ENCODE measurements at regions not wholly inside any gene's neighbourhood (a gene's known extent, or its start where the extent isn't known, plus 50 kb on each side); places are given as distances from the start of the nearest gene placed in this dataset.

DNA sequence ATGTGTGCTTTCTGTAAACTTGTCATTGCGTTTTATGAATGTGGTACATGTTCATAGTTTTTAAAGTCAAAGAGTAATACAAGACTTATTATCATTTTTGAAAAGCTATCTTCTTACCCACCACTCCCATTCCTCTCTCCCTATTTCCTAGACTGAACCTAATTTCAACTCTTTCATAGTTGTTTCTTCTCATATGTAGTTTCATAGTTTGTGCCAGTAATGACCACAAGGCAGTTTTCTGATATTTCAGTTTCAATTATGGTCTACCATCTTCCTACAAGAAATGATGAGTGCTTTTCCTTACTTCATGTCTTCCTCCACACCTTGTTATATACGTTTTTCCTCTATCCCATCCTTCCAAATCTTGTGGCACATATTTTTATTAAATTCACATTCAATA, 445.0 kb upstream of the GOLIM4 start:
- H3K4me3 Mint-ChIP-seq: no peak overlapping the region
- no peaks in the 10 kb centered on the region for H3K4me1 Mint-ChIP-seq (ENCODE audit: low read depth)
- H3K27me3 Mint-ChIP-seq (ENCODE audit: low read depth): no peaks in the 10 kb centered on the region
- H3K27ac Mint-ChIP-seq: no peak overlapping the region
- no peaks in the 10 kb centered on the region for H3K9me3 Mint-ChIP-seq
- no peaks in the 10 kb centered on the region for H3K36me3 Mint-ChIP-seq (ENCODE audit: low read depth)

DNA sequence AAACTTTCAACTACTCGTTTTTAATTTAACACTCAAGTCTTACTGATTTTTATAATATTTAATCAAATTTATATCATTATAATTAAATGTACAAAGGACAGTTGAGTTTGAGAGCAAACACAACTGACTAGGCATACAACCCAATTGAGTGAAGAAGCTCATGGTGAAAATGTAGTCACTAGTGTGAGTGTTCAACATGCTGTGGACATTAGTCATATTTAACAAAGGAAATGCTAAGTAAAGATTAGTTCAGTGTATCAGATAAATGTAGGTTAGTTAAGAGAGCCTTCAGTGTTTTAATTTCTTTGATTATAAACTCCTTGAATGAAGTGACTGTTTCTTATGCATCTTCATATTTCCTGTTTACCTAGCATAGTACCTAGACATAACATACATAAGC, 444.2 kb upstream of the GOLIM4 start:
- Mint-ChIP-seq H3K27me3 (ENCODE audit: low read depth) (no peaks in the 10 kb centered on the region), H3K4me1 (ENCODE audit: low read depth) (no peaks in the 10 kb centered on the region), H3K27ac (no peak overlapping the region), H3K9me3 (no peaks in the 10 kb centered on the region), H3K4me3 (no peak overlapping the region), H3K36me3 (ENCODE audit: low read depth) (no peaks in the 10 kb centered on the region)

DNA sequence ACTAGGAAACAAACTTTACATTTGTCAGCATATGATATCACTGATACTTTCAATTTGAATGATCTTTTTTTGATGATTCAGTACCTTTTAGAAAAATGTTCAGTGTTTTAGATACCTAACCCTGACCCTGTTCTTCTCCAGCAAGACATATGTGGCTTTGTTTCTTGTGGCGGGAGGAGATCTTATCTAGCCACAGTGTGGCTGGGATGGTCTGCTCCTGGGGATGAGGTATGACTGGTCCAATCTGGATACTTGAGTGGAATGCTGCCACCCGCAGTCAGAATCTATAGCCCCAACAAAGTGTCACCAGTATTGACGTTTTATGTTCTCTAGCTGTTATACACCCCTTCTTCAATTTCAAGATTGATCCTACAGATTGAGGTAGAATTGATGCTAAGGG, 439.0 kb upstream of the GOLIM4 start:
- Mint-ChIP-seq H3K27ac (no peak overlapping the region), H3K27me3 (ENCODE audit: low read depth) (no peaks in the 10 kb centered on the region), H3K36me3 (ENCODE audit: low read depth) (no peaks in the 10 kb centered on the region), H3K4me1 (ENCODE audit: low read depth) (no peaks in the 10 kb centered on the region), H3K9me3 (no peaks in the 10 kb centered on the region), H3K4me3 (no peak overlapping the region)

DNA sequence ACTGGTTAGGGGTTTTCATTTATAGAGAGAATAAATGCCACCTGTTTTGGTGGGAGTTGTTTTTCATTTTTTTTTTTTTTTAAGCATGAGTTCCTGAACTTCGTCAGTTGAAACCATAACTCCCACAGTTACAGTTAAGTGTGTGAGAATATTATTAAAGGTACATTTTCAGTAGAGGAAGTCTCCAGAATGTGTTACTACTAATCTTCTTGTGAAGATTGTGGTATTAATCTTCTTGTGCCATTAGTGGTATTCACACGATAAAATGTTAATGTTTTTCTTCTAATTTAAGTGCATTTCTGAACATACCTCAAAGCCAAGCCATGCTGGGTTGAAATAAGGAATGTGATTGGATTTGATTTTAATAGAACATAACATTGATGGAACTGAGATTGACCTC, 437.9 kb upstream of the GOLIM4 start:
- H3K9me3 Mint-ChIP-seq: no peaks in the 10 kb centered on the region
- no peaks in the 10 kb centered on the region for H3K4me1 Mint-ChIP-seq (ENCODE audit: low read depth)
- H3K27me3 Mint-ChIP-seq (ENCODE audit: low read depth): no peaks in the 10 kb centered on the region
- H3K36me3 Mint-ChIP-seq (ENCODE audit: low read depth): no peaks in the 10 kb centered on the region
- H3K4me3 Mint-ChIP-seq: no peak overlapping the region
- no peak overlapping the region for H3K27ac Mint-ChIP-seq

DNA sequence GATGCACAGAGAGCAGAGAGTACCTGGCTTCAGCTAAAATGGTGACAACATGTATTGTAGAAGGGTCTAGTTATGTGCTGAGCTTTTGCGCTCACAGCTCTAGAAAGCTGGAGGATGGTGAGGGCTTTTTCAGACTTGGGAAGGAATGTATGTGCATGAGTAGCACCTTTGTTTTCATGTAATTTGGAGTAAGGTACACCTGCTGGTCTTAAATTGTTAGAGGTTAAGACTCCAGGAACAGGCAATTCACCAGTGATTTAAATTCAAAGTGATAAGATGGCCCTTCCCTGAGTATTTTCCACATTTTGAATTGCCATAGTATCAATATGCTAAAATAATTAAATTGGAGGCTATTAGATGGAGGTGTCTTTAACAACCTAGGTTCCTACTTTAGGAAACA, 436.4 kb upstream of the GOLIM4 start:
- no peak overlapping the region for H3K27ac Mint-ChIP-seq
- no peak overlapping the region for H3K4me3 Mint-ChIP-seq
- no peaks in the 10 kb centered on the region for H3K36me3 Mint-ChIP-seq (ENCODE audit: low read depth)
- no peaks in the 10 kb centered on the region for H3K9me3 Mint-ChIP-seq
- H3K27me3 Mint-ChIP-seq (ENCODE audit: low read depth): no peaks in the 10 kb centered on the region
- no peaks in the 10 kb centered on the region for H3K4me1 Mint-ChIP-seq (ENCODE audit: low read depth)

DNA sequence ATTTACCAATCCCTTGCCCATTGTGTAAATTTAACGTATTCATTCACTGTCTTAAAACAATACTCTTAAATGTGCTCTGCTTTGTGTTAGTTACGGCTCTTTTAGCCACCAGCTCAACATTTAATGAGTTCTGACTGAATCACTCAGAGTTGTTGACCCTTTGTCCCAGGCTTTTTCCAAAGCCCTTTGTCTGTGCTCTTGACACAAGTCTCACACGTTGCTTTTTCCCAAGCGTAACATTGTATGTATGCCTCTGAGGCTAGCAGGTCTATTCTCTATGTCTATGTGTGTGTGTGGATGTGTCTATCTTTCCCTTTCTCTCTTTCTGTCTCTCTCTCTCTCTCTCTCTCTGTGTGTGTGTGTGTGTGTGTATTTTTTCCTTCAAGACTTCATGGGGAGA, 435.4 kb upstream of the GOLIM4 start:
- Mint-ChIP-seq H3K27me3 (ENCODE audit: low read depth) (no peaks in the 10 kb centered on the region), H3K36me3 (ENCODE audit: low read depth) (no peaks in the 10 kb centered on the region), H3K27ac (no peak overlapping the region), H3K4me3 (no peak overlapping the region), H3K9me3 (no peaks in the 10 kb centered on the region), H3K4me1 (ENCODE audit: low read depth) (no peaks in the 10 kb centered on the region)

DNA sequence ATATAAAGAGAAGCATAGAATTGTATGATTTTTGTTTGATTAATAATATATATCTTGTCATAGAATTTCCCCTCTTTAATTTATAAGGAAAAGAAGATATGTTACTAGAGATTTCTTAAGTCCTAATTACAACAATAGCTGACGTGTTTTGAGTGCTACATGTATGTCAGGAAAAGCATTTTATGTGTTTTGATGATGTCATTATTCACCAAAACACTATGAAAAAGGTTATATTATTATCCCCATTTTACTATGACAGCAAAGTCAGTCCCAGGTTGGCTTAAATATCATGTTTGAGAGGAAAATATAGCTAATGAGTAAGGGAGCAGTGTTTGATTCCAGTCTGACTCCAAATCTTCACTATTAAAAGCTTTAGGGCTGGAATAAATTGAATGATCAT, 428.4 kb upstream of the GOLIM4 start:
- no peaks in the 10 kb centered on the region for H3K4me1 Mint-ChIP-seq (ENCODE audit: low read depth)
- no peak overlapping the region for H3K4me3 Mint-ChIP-seq
- H3K27ac Mint-ChIP-seq: no peak overlapping the region
- no peaks in the 10 kb centered on the region for H3K36me3 Mint-ChIP-seq (ENCODE audit: low read depth)
- H3K9me3 Mint-ChIP-seq: no peaks in the 10 kb centered on the region
- no peaks in the 10 kb centered on the region for H3K27me3 Mint-ChIP-seq (ENCODE audit: low read depth)

DNA sequence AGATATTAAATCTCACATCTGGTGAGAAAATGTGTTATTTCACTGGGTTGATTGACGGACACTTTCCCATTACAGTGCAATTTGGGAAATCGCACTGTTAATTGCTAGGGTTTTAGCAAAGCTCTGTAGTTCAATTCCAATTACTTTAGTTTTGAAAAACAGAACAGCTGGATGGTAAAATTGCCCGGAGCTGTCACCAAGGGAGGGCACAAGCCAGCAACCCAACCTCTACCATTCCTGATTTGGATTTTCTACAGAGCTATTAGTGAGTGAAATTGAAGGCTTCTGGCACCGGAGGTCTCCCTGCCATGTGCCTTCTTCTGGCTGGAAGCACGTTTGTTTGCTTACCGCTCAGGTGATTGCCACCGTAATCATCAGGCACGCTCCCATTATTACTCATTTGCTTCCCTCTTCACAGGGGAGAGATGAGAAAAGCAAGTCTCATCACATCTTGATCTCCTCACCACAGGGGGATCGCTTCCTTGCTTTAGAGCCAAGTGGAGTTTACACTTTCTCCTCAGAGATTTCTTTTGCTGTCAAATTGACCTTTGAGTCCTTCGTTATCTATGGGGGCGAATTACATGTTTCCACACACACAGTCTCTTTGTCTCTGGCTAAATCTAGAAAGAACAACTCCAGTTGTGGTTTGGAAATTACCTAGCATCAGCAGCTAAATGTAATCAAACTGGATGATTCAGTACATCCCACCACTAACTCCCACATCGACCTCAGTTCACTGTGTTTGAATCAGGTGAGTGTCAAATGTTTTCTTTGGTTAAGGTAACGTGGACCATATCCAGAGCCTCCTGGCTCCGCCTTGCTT, 421.7 kb upstream of the GOLIM4 start:
- H3K36me3 Mint-ChIP-seq (ENCODE audit: low read depth): no peaks in the 10 kb centered on the region
- no peaks in the 10 kb centered on the region for H3K27me3 Mint-ChIP-seq (ENCODE audit: low read depth)
- no peak overlapping the region for H3K4me3 Mint-ChIP-seq
- H3K27ac Mint-ChIP-seq: no peak overlapping the region
- H3K9me3 Mint-ChIP-seq: no peaks in the 10 kb centered on the region
- H3K4me1 Mint-ChIP-seq (ENCODE audit: low read depth): no peaks in the 10 kb centered on the region

DNA sequence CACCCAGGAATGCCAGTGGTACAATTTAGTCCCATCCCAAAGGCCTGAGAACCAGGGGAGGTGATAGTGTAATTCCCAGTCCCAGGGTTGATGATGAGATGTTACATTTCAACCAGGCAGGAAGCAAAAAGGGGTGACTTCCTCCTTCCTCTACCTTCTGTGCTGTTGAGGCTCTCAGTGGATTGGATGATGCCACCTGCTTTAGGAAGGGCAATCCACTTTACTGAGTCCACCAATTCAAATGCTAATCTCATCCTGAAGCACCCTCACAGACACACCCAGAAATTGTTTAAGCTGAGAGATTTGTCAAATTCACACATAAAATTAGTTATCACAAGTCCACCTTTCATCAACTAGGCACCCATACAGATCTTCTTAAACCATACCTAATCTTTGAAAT, 418.5 kb upstream of the GOLIM4 start:
- Mint-ChIP-seq H3K27ac (no peak overlapping the region), H3K36me3 (ENCODE audit: low read depth) (no peaks in the 10 kb centered on the region), H3K4me1 (ENCODE audit: low read depth) (no peaks in the 10 kb centered on the region), H3K27me3 (ENCODE audit: low read depth) (no peaks in the 10 kb centered on the region), H3K4me3 (no peak overlapping the region), H3K9me3 (no peaks in the 10 kb centered on the region)

DNA sequence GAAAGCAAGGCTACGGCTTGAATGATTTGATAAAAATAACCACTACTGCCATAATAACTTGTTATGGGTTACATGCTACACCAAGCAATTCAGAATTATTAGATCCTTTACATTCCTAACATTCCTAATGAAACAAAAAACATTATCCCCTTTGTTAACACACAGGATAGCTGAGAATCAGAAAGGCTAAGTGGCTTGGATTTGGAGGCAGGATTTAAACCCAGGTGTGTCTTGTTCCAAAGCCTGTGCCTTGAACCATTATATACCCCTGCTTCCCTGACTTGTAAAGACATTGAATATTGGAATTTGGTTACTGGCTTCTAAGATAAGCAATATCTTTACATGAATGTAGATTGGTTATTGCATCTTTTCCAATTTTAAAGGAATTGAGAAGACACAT, 417.1 kb upstream of the GOLIM4 start:
- no peaks in the 10 kb centered on the region for H3K9me3 Mint-ChIP-seq
- H3K36me3 Mint-ChIP-seq (ENCODE audit: low read depth): no peaks in the 10 kb centered on the region
- no peaks in the 10 kb centered on the region for H3K27me3 Mint-ChIP-seq (ENCODE audit: low read depth)
- H3K4me1 Mint-ChIP-seq (ENCODE audit: low read depth): no peaks in the 10 kb centered on the region
- no peak overlapping the region for H3K27ac Mint-ChIP-seq
- no peak overlapping the region for H3K4me3 Mint-ChIP-seq

DNA sequence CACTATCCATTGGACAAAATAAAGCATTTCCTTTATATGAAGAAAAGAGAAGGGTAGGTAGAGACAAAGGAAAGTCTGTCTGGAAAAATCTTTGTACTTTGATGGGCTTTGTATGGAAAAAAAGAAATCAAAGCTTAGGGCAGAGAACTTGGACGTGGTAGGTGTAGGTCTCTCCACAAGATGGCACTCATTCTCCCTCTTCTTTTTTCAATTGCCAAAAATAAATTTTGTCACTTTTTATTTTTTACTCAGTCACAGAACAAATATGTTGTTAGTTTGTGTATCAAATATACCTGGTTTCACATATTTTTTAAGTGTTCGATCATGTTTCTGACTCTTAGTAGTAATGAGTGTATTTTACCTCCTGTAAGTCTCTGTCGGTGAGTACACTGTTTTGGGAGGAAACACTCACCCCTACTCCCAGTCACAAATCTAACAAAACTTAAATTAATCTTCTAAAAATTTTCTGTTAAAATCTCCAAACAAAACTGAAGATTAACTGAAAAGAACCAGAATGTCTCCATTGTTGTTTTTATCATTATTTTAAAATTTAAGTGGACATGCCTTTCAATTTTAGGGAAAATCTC, 415.8 kb upstream of the GOLIM4 start:
- Mint-ChIP-seq H3K4me1 (ENCODE audit: low read depth) (no peaks in the 10 kb centered on the region), H3K9me3 (no peaks in the 10 kb centered on the region), H3K27me3 (ENCODE audit: low read depth) (no peaks in the 10 kb centered on the region), H3K36me3 (ENCODE audit: low read depth) (no peaks in the 10 kb centered on the region), H3K27ac (no peak overlapping the region), H3K4me3 (no peak overlapping the region)

DNA sequence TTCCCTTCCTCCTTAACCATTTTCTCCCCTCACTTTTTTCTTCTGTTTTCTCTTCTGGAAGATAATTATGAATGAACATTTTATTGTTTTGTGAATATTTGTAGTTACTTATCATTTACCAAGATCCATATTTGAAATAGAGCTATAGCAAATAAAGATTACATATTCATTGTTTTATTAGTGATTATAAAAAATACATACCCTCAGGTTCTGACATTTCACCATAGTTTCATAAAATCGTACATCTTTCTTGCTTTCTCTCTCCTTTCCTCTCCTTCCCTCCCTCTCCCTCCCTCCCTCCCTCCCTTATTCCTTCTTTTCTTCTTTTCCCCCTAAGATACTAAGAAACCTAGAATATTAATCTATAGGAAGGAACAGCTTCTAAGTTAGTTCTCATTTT, 410.9 kb upstream of the GOLIM4 start:
- no peak overlapping the region for H3K27ac Mint-ChIP-seq
- no peaks in the 10 kb centered on the region for H3K27me3 Mint-ChIP-seq (ENCODE audit: low read depth)
- no peaks in the 10 kb centered on the region for H3K4me1 Mint-ChIP-seq (ENCODE audit: low read depth)
- H3K4me3 Mint-ChIP-seq: no peak overlapping the region
- H3K36me3 Mint-ChIP-seq (ENCODE audit: low read depth): no peaks in the 10 kb centered on the region
- H3K9me3 Mint-ChIP-seq: no peaks in the 10 kb centered on the region

DNA sequence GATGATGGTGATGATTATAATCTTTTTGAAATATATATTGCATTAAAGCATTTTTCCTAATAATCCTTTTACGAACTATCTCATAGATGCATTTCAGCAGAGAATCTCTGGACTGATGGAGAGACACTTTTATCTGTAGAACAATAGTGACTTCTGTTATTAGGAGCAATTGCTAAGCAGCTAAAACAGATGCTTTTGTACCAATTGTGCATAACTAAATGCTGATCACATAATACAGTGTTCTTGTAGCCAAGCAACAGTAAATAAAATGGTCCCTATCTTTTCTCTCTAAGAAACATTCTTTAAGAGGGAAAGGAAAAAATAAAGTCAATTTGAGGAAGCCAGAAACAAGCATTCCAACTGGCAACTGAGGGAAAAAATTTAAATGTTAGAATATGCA, 405.8 kb upstream of the GOLIM4 start:
- H3K27me3 Mint-ChIP-seq (ENCODE audit: low read depth): no peaks in the 10 kb centered on the region
- no peak overlapping the region for H3K27ac Mint-ChIP-seq
- H3K4me3 Mint-ChIP-seq: no peak overlapping the region
- H3K4me1 Mint-ChIP-seq (ENCODE audit: low read depth): no peaks in the 10 kb centered on the region
- no peaks in the 10 kb centered on the region for H3K9me3 Mint-ChIP-seq
- no peaks in the 10 kb centered on the region for H3K36me3 Mint-ChIP-seq (ENCODE audit: low read depth)

DNA sequence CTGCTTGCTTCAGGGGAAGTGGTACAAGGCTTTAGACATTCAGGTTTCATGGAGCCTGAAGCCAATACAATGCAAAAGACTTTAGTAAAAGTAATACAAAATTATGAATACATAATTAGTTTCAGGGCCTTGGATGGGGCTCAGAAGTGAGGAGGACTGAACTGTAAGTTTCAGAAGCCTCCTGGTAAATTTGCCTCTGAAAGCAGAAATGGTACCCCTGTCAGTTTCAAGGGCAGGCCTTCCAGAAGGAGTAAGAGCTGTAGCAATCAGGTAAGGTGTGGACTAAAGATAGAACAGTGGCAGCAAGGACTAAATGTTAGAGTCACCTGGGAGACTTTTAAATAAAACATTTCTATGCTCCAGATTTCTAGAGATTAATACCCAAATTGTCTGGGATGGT, 402.5 kb upstream of the GOLIM4 start:
- Mint-ChIP-seq H3K4me3 (no peak overlapping the region), H3K4me1 (ENCODE audit: low read depth) (no peaks in the 10 kb centered on the region), H3K36me3 (ENCODE audit: low read depth) (no peaks in the 10 kb centered on the region), H3K27ac (no peak overlapping the region), H3K27me3 (ENCODE audit: low read depth) (no peaks in the 10 kb centered on the region), H3K9me3 (no peaks in the 10 kb centered on the region)

DNA sequence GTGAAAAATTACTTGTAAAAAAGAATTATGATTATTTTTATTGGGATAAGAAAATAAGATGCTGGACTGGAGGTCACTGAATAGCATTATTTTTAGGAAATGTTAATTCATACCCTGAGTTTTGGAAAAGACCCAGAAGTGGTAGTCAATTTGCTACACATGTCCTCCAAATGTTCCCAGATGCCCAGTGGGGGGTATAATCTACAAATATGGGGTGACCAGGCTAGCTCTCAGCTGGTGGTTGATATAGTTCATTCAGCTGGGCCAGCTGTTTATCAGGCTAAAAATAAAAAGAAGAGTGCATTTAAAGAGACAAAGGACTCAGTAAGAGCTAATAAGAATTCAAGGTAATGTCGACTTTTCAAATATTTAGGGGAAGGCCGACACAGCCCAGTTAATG, 402.0 kb upstream of the GOLIM4 start:
- H3K36me3 Mint-ChIP-seq (ENCODE audit: low read depth): no peaks in the 10 kb centered on the region
- H3K27me3 Mint-ChIP-seq (ENCODE audit: low read depth): no peaks in the 10 kb centered on the region
- no peak overlapping the region for H3K4me3 Mint-ChIP-seq
- H3K9me3 Mint-ChIP-seq: no peaks in the 10 kb centered on the region
- H3K4me1 Mint-ChIP-seq (ENCODE audit: low read depth): no peaks in the 10 kb centered on the region
- no peak overlapping the region for H3K27ac Mint-ChIP-seq

All from T-helper 1 cell treated with Interleukin-12 subunit alpha and Interleukin-12 subunit beta and Interleukin-4 antibody, amounts not matched to agents 30 μg/mL and 1 μg/mL, for 36 hours (primary cell).